NB4 (cell line): ENCODE measurements at regions not wholly inside any gene's neighbourhood (a gene's known extent, or its start where the extent isn't known, plus 50 kb on each side); places are given as distances from the start of the nearest gene placed in this dataset.
"Not testable (repeated sequence)": the region's sequence is repeated elsewhere in the genome, so short reads cannot be mapped to it uniquely, and the experiment has no call there.

ENCODE experiments used
- POLR2A ChIP-seq: IDR thresholded peaks from 2 replicates; pipeline ENCODE4 v1.6.1; 2011; ENCODE audit warnings: mild to moderate bottlenecking; ENCODE audit not compliant: insufficient read length; ENCODE audit errors: extremely low read depth
- TF ChIP-seq, protein P1 (sequence below): IDR thresholded peaks from one replicate; pipeline ENCODE4 v1.5.1; 2012; ENCODE audit warnings: low read depth, low read length
- TF ChIP-seq, protein P2 (sequence below): IDR thresholded peaks from 2 replicates; pipeline ENCODE4 v1.6.1; 2011; ENCODE audit warnings: low read depth, low read length

DNA sequence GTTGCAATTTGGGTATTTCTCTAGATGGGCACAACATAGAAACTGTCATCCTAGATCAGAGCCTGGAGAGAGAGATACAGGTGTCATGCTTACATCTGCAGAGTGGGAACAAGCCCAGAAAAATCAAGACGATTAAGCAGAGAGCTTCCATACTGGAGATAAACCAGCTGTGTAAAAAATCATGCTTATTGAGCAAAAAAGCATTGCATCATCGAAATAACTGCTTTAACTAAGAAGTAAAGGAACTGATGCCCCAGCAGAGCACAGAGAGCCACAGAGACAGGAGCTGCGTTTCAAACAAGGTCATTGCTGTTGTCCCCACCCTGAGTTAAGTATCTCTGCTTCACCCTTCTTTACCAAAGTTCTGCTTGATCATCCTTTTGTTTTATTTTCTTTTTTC is 138.0 kb downstream of the CCDC74A start:
- TF ChIP-seq, protein P1, sequence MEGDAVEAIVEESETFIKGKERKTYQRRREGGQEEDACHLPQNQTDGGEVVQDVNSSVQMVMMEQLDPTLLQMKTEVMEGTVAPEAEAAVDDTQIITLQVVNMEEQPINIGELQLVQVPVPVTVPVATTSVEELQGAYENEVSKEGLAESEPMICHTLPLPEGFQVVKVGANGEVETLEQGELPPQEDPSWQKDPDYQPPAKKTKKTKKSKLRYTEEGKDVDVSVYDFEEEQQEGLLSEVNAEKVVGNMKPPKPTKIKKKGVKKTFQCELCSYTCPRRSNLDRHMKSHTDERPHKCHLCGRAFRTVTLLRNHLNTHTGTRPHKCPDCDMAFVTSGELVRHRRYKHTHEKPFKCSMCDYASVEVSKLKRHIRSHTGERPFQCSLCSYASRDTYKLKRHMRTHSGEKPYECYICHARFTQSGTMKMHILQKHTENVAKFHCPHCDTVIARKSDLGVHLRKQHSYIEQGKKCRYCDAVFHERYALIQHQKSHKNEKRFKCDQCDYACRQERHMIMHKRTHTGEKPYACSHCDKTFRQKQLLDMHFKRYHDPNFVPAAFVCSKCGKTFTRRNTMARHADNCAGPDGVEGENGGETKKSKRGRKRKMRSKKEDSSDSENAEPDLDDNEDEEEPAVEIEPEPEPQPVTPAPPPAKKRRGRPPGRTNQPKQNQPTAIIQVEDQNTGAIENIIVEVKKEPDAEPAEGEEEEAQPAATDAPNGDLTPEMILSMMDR, result not testable (repeated sequence)
- TF ChIP-seq POLR2A, result not testable (repeated sequence)
- TF ChIP-seq, protein P2, sequence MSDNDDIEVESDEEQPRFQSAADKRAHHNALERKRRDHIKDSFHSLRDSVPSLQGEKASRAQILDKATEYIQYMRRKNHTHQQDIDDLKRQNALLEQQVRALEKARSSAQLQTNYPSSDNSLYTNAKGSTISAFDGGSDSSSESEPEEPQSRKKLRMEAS, result not testable (repeated sequence)
